GM23248 (cell line): ENCODE measurements at regions not wholly inside any gene's neighbourhood (a gene's known extent, or its start where the extent isn't known, plus 50 kb on each side); places are given as distances from the start of the nearest gene placed in this dataset.

ENCODE experiments used
- EZH2 ChIP-seq: fragments of 200-600 bp; sonication (generic); IDR thresholded peaks from 2 replicates; pipeline ENCODE4 v1.6.1; 2018; ENCODE audit warnings: antibody characterized with exemption, mild to moderate bottlenecking; ENCODE audit not compliant: insufficient read depth, poor library complexity, severe bottlenecking
- EZH2phosphoT487 ChIP-seq: fragments of 200-600 bp; sonication (generic); IDR thresholded peaks from 2 replicates; pipeline ENCODE4 v1.6.1; 2018; ENCODE audit warnings: antibody characterized with exemption, moderate library complexity, mild to moderate bottlenecking, low read depth; ENCODE audit not compliant: insufficient read depth

DNA sequence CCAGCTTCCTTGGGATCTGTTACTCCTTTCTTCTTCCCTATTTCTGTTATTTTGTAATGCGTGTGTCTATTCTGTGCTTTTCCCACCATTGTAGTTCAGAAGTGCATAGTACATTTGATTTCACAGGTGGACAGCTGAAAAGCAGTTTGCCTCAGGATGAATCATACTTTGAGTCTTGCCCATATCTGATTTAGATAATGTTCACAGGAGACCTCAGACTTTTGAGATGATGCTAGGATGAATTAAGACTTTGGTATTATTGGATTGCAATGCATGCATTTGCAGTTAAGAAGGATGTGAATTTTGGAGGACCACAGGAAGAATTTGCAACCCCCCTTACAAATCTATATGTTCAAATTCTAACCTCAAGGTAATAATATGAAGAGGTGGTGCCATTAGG, 769.6 kb downstream of the CDH11 start:
- TF ChIP-seq EZH2 (no peak), EZH2phosphoT487 (no peak)
